ENCODE measurements at regions not wholly inside any gene's neighbourhood (a gene's known extent, or its start where the extent isn't known, plus 50 kb on each side); places are given as distances from the start of the nearest gene placed in this dataset.
"Not testable (repeated sequence)": the region's sequence is repeated elsewhere in the genome, so short reads cannot be mapped to it uniquely, and the experiment has no call there.

- Histone ChIP-seq H3K4me1 (ENCODE audit: control insufficient read depth, insufficient read depth, low read length, poor library complexity, severe bottlenecking) (no peaks in the 10 kb centered on the region), H3K4me3 (ENCODE audit: insufficient read depth, low read depth, low read length, poor library complexity, severe bottlenecking) (no peak overlapping the region), H3K27me3 (replicated peaks; ENCODE audit: control insufficient read depth, insufficient read depth, low read length, poor library complexity, severe bottlenecking) (no peaks in the 10 kb centered on the region), H3K9me3 (ENCODE audit: control insufficient read depth, low read length) (no peaks in the 10 kb centered on the region), H3K27ac (ENCODE audit: insufficient read depth, low read length, poor library complexity, severe bottlenecking) (no peak overlapping the region), H3K36me3 (ENCODE audit: control insufficient read depth, insufficient read depth, low read length) (no peaks in the 10 kb centered on the region)
- DNase-seq, result no peak
Observed at GRCh38 chr12:59059088-59059935, 139.0 kb upstream of the LRIG3 start.

- no peak for DNase-seq
- Histone ChIP-seq H3K9me3 (ENCODE audit: control insufficient read depth, low read length) (no peaks in the 10 kb centered on the region), H3K36me3 (ENCODE audit: control insufficient read depth, insufficient read depth, low read length) (no peaks in the 10 kb centered on the region), H3K4me3 (ENCODE audit: insufficient read depth, low read depth, low read length, poor library complexity, severe bottlenecking) (no peak overlapping the region), H3K4me1 (ENCODE audit: control insufficient read depth, insufficient read depth, low read length, poor library complexity, severe bottlenecking) (no peaks in the 10 kb centered on the region), H3K27ac (ENCODE audit: insufficient read depth, low read length, poor library complexity, severe bottlenecking) (no peak overlapping the region), H3K27me3 (replicated peaks; ENCODE audit: control insufficient read depth, insufficient read depth, low read length, poor library complexity, severe bottlenecking) (no peaks in the 10 kb centered on the region)
Observed at GRCh38 chr12:59056966-59057365, 136.7 kb upstream of the LRIG3 start.

GRCh38 chr12:59055204-59055860 lies 135.0 kb upstream of the LRIG3 start:
- Histone ChIP-seq H3K4me3 (ENCODE audit: insufficient read depth, low read depth, low read length, poor library complexity, severe bottlenecking) (no peak overlapping the region), H3K9me3 (ENCODE audit: control insufficient read depth, low read length) (no peaks in the 10 kb centered on the region), H3K27ac (ENCODE audit: insufficient read depth, low read length, poor library complexity, severe bottlenecking) (no peak overlapping the region), H3K4me1 (ENCODE audit: control insufficient read depth, insufficient read depth, low read length, poor library complexity, severe bottlenecking) (no peaks in the 10 kb centered on the region), H3K27me3 (replicated peaks; ENCODE audit: control insufficient read depth, insufficient read depth, low read length, poor library complexity, severe bottlenecking) (no peaks in the 10 kb centered on the region), H3K36me3 (ENCODE audit: control insufficient read depth, insufficient read depth, low read length) (no peaks in the 10 kb centered on the region)
- DNase-seq, result no peak

- H3K27ac ChIP-seq (ENCODE audit: insufficient read depth, low read length, poor library complexity, severe bottlenecking); H3K36me3 ChIP-seq (ENCODE audit: control insufficient read depth, insufficient read depth, low read length); H3K27me3 ChIP-seq (replicated peaks; ENCODE audit: control insufficient read depth, insufficient read depth, low read length, poor library complexity, severe bottlenecking); DNase-seq; H3K9me3 ChIP-seq (ENCODE audit: control insufficient read depth, low read length); H3K4me1 ChIP-seq (ENCODE audit: control insufficient read depth, insufficient read depth, low read length, poor library complexity, severe bottlenecking); H3K4me3 ChIP-seq (ENCODE audit: insufficient read depth, low read depth, low read length, poor library complexity, severe bottlenecking): not testable (repeated sequence)
Observed at GRCh38 chr12:59053266-59053899, 133.1 kb upstream of the LRIG3 start.

- no peaks in the 10 kb centered on the region for H3K4me1 ChIP-seq (ENCODE audit: control insufficient read depth, insufficient read depth, low read length, poor library complexity, severe bottlenecking)
- no peaks in the 10 kb centered on the region for H3K9me3 ChIP-seq (ENCODE audit: control insufficient read depth, low read length)
- no peaks in the 10 kb centered on the region for H3K36me3 ChIP-seq (ENCODE audit: control insufficient read depth, insufficient read depth, low read length)
- no peak overlapping the region for H3K27ac ChIP-seq (ENCODE audit: insufficient read depth, low read length, poor library complexity, severe bottlenecking)
- no peak for DNase-seq
- H3K4me3 ChIP-seq (ENCODE audit: insufficient read depth, low read depth, low read length, poor library complexity, severe bottlenecking), result no peak overlapping the region
- no peaks in the 10 kb centered on the region for H3K27me3 ChIP-seq (replicated peaks; ENCODE audit: control insufficient read depth, insufficient read depth, low read length, poor library complexity, severe bottlenecking)
Observed at GRCh38 chr12:59046763-59047534, 126.6 kb upstream of the LRIG3 start.

GRCh38 chr12:59044791-59045190 lies 124.5 kb upstream of the LRIG3 start:
- H3K4me1 ChIP-seq (ENCODE audit: control insufficient read depth, insufficient read depth, low read length, poor library complexity, severe bottlenecking), result no peaks in the 10 kb centered on the region
- no peak overlapping the region for H3K27ac ChIP-seq (ENCODE audit: insufficient read depth, low read length, poor library complexity, severe bottlenecking)
- no peaks in the 10 kb centered on the region for H3K9me3 ChIP-seq (ENCODE audit: control insufficient read depth, low read length)
- H3K4me3 ChIP-seq (ENCODE audit: insufficient read depth, low read depth, low read length, poor library complexity, severe bottlenecking), result no peak overlapping the region
- no peaks in the 10 kb centered on the region for H3K36me3 ChIP-seq (ENCODE audit: control insufficient read depth, insufficient read depth, low read length)
- no peaks in the 10 kb centered on the region for H3K27me3 ChIP-seq (replicated peaks; ENCODE audit: control insufficient read depth, insufficient read depth, low read length, poor library complexity, severe bottlenecking)
- no peak for DNase-seq

GRCh38 chr12:59041241-59042121 lies 121.2 kb upstream of the LRIG3 start:
- Histone ChIP-seq H3K36me3 (ENCODE audit: control insufficient read depth, insufficient read depth, low read length) (no peaks in the 10 kb centered on the region), H3K4me3 (ENCODE audit: insufficient read depth, low read depth, low read length, poor library complexity, severe bottlenecking) (no peak overlapping the region), H3K9me3 (ENCODE audit: control insufficient read depth, low read length) (no peaks in the 10 kb centered on the region), H3K4me1 (ENCODE audit: control insufficient read depth, insufficient read depth, low read length, poor library complexity, severe bottlenecking) (no peaks in the 10 kb centered on the region), H3K27me3 (replicated peaks; ENCODE audit: control insufficient read depth, insufficient read depth, low read length, poor library complexity, severe bottlenecking) (no peaks in the 10 kb centered on the region), H3K27ac (ENCODE audit: insufficient read depth, low read length, poor library complexity, severe bottlenecking) (no peak overlapping the region)
- DNase-seq, result no peak

GRCh38 chr12:59040656-59041055 lies 120.4 kb upstream of the LRIG3 start:
- Histone ChIP-seq H3K36me3 (ENCODE audit: control insufficient read depth, insufficient read depth, low read length) (no peaks in the 10 kb centered on the region), H3K27ac (ENCODE audit: insufficient read depth, low read length, poor library complexity, severe bottlenecking) (no peak overlapping the region), H3K4me1 (ENCODE audit: control insufficient read depth, insufficient read depth, low read length, poor library complexity, severe bottlenecking) (no peaks in the 10 kb centered on the region), H3K4me3 (ENCODE audit: insufficient read depth, low read depth, low read length, poor library complexity, severe bottlenecking) (no peak overlapping the region), H3K9me3 (ENCODE audit: control insufficient read depth, low read length) (no peaks in the 10 kb centered on the region), H3K27me3 (replicated peaks; ENCODE audit: control insufficient read depth, insufficient read depth, low read length, poor library complexity, severe bottlenecking) (no peaks in the 10 kb centered on the region)
- no peak for DNase-seq

GRCh38 chr12:59040043-59040442 lies 119.7 kb upstream of the LRIG3 start:
- no peak for DNase-seq
- Histone ChIP-seq H3K4me3 (ENCODE audit: insufficient read depth, low read depth, low read length, poor library complexity, severe bottlenecking) (no peak overlapping the region), H3K27ac (ENCODE audit: insufficient read depth, low read length, poor library complexity, severe bottlenecking) (no peak overlapping the region)

More at GRCh38 chr12:59040043-59040442, 119.7 kb upstream of the LRIG3 start:
- no peaks in the 10 kb centered on the region for H3K4me1 ChIP-seq (ENCODE audit: control insufficient read depth, insufficient read depth, low read length, poor library complexity, severe bottlenecking)
- H3K36me3 ChIP-seq (ENCODE audit: control insufficient read depth, insufficient read depth, low read length), result no peaks in the 10 kb centered on the region
- H3K9me3 ChIP-seq (ENCODE audit: control insufficient read depth, low read length), result no peaks in the 10 kb centered on the region
- no peaks in the 10 kb centered on the region for H3K27me3 ChIP-seq (replicated peaks; ENCODE audit: control insufficient read depth, insufficient read depth, low read length, poor library complexity, severe bottlenecking)

Measured in effector memory CD4-positive, alpha-beta T cell (primary cell).